HUES48 (cell line): ENCODE measurements at regions not wholly inside any gene's neighbourhood (a gene's known extent, or its start where the extent isn't known, plus 50 kb on each side); places are given as distances from the start of the nearest gene placed in this dataset.
"Not testable (repeated sequence)": the region's sequence is repeated elsewhere in the genome, so short reads cannot be mapped to it uniquely, and the experiment has no call there.

Experiments
- H3K27ac ChIP-seq: one replicate; pipeline ENCODE4 v1.7.0; 2013; ENCODE audit warnings: low read depth, low read length, inconsistent platforms
- H3K27me3 ChIP-seq: 2 replicates; pipeline ENCODE4 v1.6.1; 2013; ENCODE audit warnings: mild to moderate bottlenecking, low read length; ENCODE audit not compliant: control insufficient read depth, insufficient read depth
- H3K36me3 ChIP-seq: 2 replicates; pipeline ENCODE4 v1.6.1; 2013; ENCODE audit warnings: low read length; ENCODE audit not compliant: control insufficient read depth, insufficient read depth
- H3K4me1 ChIP-seq: 2 replicates; pipeline ENCODE4 v1.6.1; 2013; ENCODE audit warnings: mild to moderate bottlenecking, low read length; ENCODE audit not compliant: control insufficient read depth, insufficient read depth
- H3K4me3 ChIP-seq: 2 replicates; pipeline ENCODE4 v1.5.1; 2013; ENCODE audit warnings: mild to moderate bottlenecking, low read depth, low read length
- H3K9ac ChIP-seq: 2 replicates; pipeline ENCODE4 v1.6.1; 2013; ENCODE audit warnings: mild to moderate bottlenecking, low read depth, low read length, moderate library complexity
- H3K9me3 ChIP-seq: 2 replicates; pipeline ENCODE4 v1.6.1; 2013; ENCODE audit warnings: low read length; ENCODE audit not compliant: control insufficient read depth, insufficient read depth

DNA sequence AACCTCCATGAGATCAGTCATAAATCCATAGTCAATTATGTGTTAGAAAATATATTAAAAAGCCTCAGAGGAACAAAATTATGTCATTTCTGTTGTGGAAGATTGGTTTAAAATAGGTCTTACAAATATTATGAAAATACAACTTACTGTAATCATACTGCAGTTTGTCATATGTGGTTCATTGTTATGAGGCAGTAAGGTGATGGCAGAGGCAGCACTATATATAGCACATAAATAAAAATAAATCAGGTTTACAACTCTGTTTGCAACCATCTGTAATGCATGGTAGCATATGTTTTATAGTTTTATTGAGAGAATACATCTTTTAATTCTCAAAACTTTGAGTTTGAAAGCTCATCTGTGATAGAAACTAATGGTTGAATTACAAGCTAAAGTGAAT is 651.4 kb downstream of the PCDH11X start:
- not testable (repeated sequence) for H3K9ac ChIP-seq, H3K36me3 ChIP-seq, H3K9me3 ChIP-seq, H3K27me3 ChIP-seq, H3K4me3 ChIP-seq, H3K4me1 ChIP-seq, H3K27ac ChIP-seq

DNA sequence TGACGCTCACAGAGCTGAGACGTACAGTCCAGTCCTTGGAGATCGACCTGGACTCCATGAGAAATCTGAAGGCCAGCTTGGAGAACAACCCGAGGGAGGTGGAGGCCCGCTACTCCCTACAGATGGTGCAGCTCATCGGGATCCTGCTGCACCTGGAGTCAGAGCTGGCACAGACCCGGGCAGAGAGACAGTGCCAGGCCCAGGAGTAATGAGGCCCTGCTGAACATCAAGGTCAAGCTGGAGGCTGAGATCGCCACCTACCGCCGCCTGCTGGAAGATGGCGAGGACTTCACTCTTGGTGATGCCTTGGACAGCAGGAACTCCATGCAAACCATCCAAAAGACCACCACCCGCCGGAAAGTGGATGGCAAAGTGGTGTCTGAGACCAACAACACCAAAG is 681.4 kb downstream of the PCDH11X start:
- H3K4me3 ChIP-seq, H3K27ac ChIP-seq, H3K36me3 ChIP-seq, H3K9ac ChIP-seq, H3K27me3 ChIP-seq, H3K4me1 ChIP-seq, H3K9me3 ChIP-seq: not testable (repeated sequence)

DNA sequence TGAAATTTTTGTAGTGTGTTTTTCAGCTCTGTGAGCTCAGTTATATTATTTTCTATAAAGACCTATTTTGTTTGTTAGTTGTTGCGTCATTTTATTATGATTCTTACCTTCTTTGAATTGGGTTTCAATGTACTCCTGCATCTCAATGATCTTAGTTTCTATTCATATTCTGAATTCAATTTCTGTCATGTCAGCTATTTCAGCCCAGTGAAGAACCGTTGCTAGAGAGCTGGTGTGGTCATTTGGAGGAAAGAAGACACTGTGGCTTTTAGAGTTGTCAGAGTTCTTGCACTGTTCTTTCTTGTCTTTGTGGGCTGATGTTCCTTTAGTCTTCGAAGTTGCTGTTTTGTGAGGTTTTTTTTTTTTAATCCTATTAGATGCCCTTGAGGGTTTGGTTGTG is 701.0 kb downstream of the PCDH11X start:
- not testable (repeated sequence) for H3K27me3 ChIP-seq, H3K4me3 ChIP-seq, H3K9ac ChIP-seq, H3K27ac ChIP-seq, H3K36me3 ChIP-seq, H3K4me1 ChIP-seq, H3K9me3 ChIP-seq

DNA sequence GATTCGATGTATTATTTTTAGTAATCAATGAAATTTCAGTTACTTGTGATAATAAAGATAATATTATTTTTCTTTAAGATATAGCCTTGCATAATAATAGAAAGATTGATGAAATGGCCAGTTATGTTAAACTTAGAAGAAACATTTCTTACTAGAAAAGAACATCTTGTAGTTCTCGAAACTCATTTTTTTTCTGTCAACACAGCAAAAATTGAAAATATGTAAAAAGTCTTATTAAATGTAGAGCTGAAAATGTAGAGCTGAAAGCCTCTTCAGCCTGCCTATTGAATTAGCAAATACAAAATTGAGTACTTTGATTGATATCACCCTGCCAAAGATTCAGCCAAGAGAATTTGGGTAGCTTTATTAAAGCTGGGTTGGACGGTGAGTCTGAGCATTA is 706.3 kb downstream of the PCDH11X start:
- not testable (repeated sequence) for H3K9ac ChIP-seq, H3K36me3 ChIP-seq, H3K27ac ChIP-seq, H3K9me3 ChIP-seq, H3K27me3 ChIP-seq, H3K4me3 ChIP-seq, H3K4me1 ChIP-seq

DNA sequence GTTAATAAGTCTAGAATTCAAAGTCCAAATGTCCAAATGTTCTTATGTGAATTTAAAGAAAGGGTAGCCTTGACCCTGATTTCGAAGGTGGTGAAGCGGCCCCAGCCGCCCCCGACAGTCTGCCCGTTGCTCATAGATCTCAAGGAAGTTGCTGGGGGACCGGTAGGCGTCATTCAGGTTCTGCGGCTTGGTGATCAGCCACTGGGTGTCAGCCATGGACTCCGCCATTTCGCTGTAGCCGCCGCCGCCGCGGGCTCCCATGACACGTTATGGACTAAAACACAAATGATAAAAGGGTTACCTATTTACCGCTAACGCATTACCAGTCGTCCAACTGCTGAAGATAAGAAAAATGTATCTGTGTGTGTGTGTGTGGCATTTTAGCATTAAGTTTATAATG is 736.1 kb downstream of the PCDH11X start:
- not testable (repeated sequence) for H3K9ac ChIP-seq, H3K4me1 ChIP-seq, H3K27ac ChIP-seq, H3K9me3 ChIP-seq, H3K4me3 ChIP-seq, H3K36me3 ChIP-seq, H3K27me3 ChIP-seq

DNA sequence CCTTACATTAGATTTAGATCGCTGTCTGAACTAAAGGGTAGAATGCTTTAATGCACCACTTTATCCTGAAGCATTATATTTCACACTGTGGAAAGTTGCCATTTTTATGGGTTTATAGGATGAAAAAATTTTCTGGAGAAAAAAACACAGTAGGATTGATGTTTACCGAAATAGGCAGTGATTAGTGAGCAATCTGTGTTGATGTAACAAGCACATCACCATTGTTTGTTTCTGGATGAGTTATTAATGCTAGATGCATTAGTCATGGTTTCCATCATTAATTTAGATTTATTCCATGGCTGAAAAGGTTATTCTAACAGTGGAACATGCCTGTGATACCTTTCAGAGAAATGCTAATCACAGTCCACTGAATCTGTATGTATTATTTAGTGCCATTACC is 749.8 kb downstream of the PCDH11X start:
- H3K27me3 ChIP-seq, H3K4me1 ChIP-seq, H3K36me3 ChIP-seq, H3K27ac ChIP-seq, H3K9me3 ChIP-seq, H3K4me3 ChIP-seq, H3K9ac ChIP-seq: not testable (repeated sequence)

DNA sequence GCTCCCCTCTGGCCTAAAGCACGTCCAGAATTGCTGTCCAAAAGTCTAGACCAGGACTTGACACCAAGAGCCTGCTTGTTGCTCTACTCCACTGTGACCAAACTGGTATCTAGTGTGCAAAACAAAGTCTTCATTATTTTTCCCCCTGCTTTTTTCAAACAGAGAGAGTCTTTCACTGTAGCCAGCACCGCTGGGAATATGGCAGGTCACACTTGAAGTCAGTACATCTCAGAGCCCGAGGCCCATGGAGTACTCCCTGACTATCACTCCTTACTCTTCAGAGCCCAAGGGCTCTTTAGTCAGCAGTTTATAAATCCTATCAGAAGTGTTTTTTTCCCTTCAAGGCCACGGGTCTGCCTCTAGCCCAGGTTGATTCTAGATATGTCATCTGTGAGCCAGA is 761.3 kb downstream of the PCDH11X start:
- not testable (repeated sequence) for H3K4me1 ChIP-seq, H3K9ac ChIP-seq, H3K4me3 ChIP-seq, H3K27me3 ChIP-seq, H3K36me3 ChIP-seq, H3K27ac ChIP-seq, H3K9me3 ChIP-seq

DNA sequence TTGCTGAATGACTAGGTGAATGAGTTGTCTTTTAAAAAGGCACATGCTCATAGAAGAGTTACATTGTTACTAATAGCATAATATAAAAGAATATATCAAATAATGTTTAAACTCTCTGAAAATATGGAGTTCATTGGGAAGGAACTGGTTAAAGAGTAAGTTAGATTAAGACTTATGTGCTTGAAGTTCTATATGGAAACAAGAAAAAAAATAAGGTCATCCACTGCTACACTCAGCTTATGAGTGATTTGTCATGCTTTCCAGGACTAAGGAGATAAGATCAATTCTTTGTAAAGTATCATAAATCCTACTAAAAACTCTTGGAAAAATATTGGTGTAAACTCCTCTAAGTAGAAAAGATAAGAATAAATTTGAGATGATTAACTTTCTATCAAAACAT is 779.1 kb downstream of the PCDH11X start:
- not testable (repeated sequence) for H3K27me3 ChIP-seq, H3K9ac ChIP-seq, H3K27ac ChIP-seq, H3K36me3 ChIP-seq, H3K4me1 ChIP-seq, H3K9me3 ChIP-seq, H3K4me3 ChIP-seq

DNA sequence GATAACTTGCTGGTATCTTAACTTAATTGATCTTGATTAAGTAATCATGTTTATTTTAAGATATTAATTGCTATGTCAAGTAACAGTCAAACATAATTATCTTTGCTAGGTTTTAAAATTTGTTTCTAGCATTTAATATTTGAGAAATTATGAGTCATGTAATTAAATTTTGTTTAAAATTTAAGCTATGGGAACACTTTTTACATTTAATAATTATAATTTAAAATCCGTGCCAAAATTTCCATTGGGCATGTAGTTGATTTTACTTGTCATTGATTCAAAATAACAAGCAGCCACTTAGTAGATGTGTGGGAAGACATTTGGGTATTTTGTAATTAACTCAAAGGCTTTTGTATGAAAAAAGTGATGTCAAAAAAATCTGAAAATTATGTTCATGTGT is 779.6 kb downstream of the PCDH11X start:
- not testable (repeated sequence) for H3K27me3 ChIP-seq, H3K4me3 ChIP-seq, H3K27ac ChIP-seq, H3K36me3 ChIP-seq, H3K9ac ChIP-seq, H3K4me1 ChIP-seq, H3K9me3 ChIP-seq

DNA sequence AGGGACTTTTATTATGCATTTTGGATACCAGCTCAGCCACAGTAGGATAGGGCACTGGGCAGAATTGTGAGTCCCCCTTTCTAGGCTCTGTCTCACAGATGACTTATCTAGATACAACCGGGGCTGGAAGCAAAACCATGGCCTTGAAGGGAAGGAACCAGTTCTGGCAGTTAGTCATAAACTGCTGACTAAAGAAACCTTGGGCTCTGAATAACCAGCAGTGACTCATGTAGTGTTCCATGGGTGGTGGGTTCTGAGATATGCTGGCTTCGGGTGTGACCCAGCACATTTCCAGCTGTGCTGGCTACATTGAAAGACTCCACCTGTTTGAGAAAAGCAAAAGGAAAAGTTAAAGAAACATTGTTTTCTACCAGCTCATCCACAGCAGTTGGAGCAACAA is 780.9 kb downstream of the PCDH11X start:
- not testable (repeated sequence) for H3K27me3 ChIP-seq, H3K9me3 ChIP-seq, H3K9ac ChIP-seq, H3K4me3 ChIP-seq, H3K36me3 ChIP-seq, H3K4me1 ChIP-seq, H3K27ac ChIP-seq

DNA sequence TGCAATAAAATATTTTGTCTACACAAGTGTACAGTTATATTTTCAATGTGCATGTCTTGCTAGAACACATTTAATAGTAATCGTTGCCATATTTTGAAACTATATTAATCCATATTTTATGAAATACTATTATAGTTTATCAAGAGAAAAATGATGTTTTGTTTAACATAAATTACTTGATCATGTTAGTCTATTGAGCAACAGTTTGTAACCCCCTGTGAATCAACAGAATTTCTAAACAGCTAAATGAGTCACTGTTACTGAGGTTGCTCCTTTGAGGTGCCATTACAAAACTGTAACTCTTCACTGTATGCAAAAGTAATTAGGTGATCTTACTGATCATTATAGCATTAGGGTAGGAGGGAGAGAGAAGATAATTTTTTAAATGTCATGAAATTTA is 791.0 kb downstream of the PCDH11X start:
- H3K4me3 ChIP-seq, H3K9me3 ChIP-seq, H3K36me3 ChIP-seq, H3K9ac ChIP-seq, H3K27me3 ChIP-seq, H3K27ac ChIP-seq, H3K4me1 ChIP-seq: not testable (repeated sequence)

DNA sequence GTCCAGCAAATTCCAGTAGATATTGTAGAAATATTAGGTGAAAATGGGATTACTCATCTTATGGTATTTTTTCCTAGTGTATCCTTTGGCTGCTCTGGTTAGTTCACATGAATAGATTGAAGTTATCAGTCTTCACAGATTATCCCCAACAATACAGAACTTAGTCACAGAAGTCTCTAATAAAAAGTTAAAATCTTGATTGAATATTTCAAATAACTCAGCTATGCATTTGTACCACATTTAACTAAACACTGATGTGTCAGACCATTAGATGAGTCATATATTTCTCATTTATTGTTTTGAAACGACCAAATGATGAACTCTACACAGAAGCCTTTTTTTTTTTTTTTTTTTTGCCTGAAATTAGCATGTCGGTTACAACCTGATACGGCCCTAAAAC is 807.5 kb downstream of the PCDH11X start:
- H3K36me3 ChIP-seq, H3K27ac ChIP-seq, H3K27me3 ChIP-seq, H3K9me3 ChIP-seq, H3K4me3 ChIP-seq, H3K9ac ChIP-seq: not testable (repeated sequence)
- H3K4me1 ChIP-seq = peaks cover 20% of the 10 kb centered on the region
